HG03064 (cell line): ENCODE measurements at regions not wholly inside any gene's neighbourhood (a gene's known extent, or its start where the extent isn't known, plus 50 kb on each side); places are given as distances from the start of the nearest gene placed in this dataset.
"Not testable (repeated sequence)": the region's sequence is repeated elsewhere in the genome, so short reads cannot be mapped to it uniquely, and the experiment has no call there.

ENCODE experiments used
- ATAC-seq: cut with Tn5 transposase; IDR thresholded peaks from one replicate; pipeline ENCODE4 v1.9.1; 2021; ENCODE audit warnings: low read depth; ENCODE audit not compliant: unreplicated experiment

- ATAC-seq = no peak
Observed at GRCh38 chr5:91954136-91954535, 571.0 kb upstream of the ARRDC3 start.

- ATAC-seq = no peak
Observed at GRCh38 chr5:91950328-91950727, 567.2 kb upstream of the ARRDC3 start.

GRCh38 chr5:91946870-91947269 is 563.8 kb upstream of the ARRDC3 start:
- no peak for ATAC-seq

GRCh38 chr5:91941588-91941987 is 558.5 kb upstream of the ARRDC3 start:
- ATAC-seq = no peak

- ATAC-seq = no peak
Observed at GRCh38 chr5:91938441-91938840, 555.3 kb upstream of the ARRDC3 start.

- ATAC-seq = no peak
Observed at GRCh38 chr5:91937121-91937520, 554.0 kb upstream of the ARRDC3 start.

GRCh38 chr5:91929522-91929817 is 546.4 kb upstream of the ARRDC3 start:
- ATAC-seq = no peak

GRCh38 chr5:91928754-91929521 is 545.8 kb upstream of the ARRDC3 start:
- no peak for ATAC-seq

GRCh38 chr5:91927439-91927838 is 544.3 kb upstream of the ARRDC3 start:
- no peak for ATAC-seq

GRCh38 chr5:91925249-91925648 is 542.1 kb upstream of the ARRDC3 start:
- no peak for ATAC-seq

- not testable (repeated sequence) for ATAC-seq
Observed at GRCh38 chr5:91917037-91917814, 534.1 kb upstream of the ARRDC3 start.

GRCh38 chr5:91910655-91911054 is 527.5 kb upstream of the ARRDC3 start:
- ATAC-seq = no peak

GRCh38 chr5:91910247-91910646 is 527.1 kb upstream of the ARRDC3 start:
- ATAC-seq = no peak

GRCh38 chr5:91906494-91906893 is 523.4 kb upstream of the ARRDC3 start:
- ATAC-seq = no peak

GRCh38 chr5:91906027-91906426 is 522.9 kb upstream of the ARRDC3 start:
- ATAC-seq = no peak

- ATAC-seq = no peak
Observed at GRCh38 chr5:91898898-91899297, 515.8 kb upstream of the ARRDC3 start.

- no peak for ATAC-seq
Observed at GRCh38 chr5:91898019-91898418, 514.9 kb upstream of the ARRDC3 start.

- ATAC-seq = no peak
Observed at GRCh38 chr5:91888810-91889209, 505.7 kb upstream of the ARRDC3 start.

- no peak for ATAC-seq
Observed at GRCh38 chr5:91885291-91886265, 502.5 kb upstream of the ARRDC3 start.

GRCh38 chr5:91884036-91884435 is 500.9 kb upstream of the ARRDC3 start:
- no peak for ATAC-seq

- no peak for ATAC-seq
Observed at GRCh38 chr5:91875196-91875779, 492.2 kb upstream of the ARRDC3 start.
